ENCODE measurements at regions not wholly inside any gene's neighbourhood (a gene's known extent, or its start where the extent isn't known, plus 50 kb on each side); places are given as distances from the start of the nearest gene placed in this dataset.

GRCh38 chr10:31611161-31611560 is 292.1 kb downstream of the ZEB1 start:
- TF ChIP-seq, protein P1, sequence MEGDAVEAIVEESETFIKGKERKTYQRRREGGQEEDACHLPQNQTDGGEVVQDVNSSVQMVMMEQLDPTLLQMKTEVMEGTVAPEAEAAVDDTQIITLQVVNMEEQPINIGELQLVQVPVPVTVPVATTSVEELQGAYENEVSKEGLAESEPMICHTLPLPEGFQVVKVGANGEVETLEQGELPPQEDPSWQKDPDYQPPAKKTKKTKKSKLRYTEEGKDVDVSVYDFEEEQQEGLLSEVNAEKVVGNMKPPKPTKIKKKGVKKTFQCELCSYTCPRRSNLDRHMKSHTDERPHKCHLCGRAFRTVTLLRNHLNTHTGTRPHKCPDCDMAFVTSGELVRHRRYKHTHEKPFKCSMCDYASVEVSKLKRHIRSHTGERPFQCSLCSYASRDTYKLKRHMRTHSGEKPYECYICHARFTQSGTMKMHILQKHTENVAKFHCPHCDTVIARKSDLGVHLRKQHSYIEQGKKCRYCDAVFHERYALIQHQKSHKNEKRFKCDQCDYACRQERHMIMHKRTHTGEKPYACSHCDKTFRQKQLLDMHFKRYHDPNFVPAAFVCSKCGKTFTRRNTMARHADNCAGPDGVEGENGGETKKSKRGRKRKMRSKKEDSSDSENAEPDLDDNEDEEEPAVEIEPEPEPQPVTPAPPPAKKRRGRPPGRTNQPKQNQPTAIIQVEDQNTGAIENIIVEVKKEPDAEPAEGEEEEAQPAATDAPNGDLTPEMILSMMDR (conservative IDR thresholded peaks at IDR 0.05; ENCODE audit: low read depth, low read length): no peak
- TF ChIP-seq RAD21 (IDR thresholded peaks at IDR 0.05; ENCODE audit: low read length): no peak
- TF ChIP-seq, protein P2, sequence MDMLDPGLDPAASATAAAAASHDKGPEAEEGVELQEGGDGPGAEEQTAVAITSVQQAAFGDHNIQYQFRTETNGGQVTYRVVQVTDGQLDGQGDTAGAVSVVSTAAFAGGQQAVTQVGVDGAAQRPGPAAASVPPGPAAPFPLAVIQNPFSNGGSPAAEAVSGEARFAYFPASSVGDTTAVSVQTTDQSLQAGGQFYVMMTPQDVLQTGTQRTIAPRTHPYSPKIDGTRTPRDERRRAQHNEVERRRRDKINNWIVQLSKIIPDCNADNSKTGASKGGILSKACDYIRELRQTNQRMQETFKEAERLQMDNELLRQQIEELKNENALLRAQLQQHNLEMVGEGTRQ (IDR thresholded peaks at IDR 0.05; ENCODE audit: low read depth, low read length): no peak
- TF ChIP-seq POLR2A (IDR thresholded peaks at IDR 0.05; ENCODE audit: low read depth, low read length): no peak
- TF ChIP-seq RFX5 (IDR thresholded peaks at IDR 0.05; ENCODE audit: low read depth, low read length): no peak
- no peak for TF ChIP-seq CEBPB (IDR thresholded peaks at IDR 0.05; ENCODE audit: low read depth, low read length)
- TF ChIP-seq CHD1 (IDR thresholded peaks at IDR 0.05; ENCODE audit: low read depth, low read length): no peak
- no peak for TF ChIP-seq FOS (IDR thresholded peaks at IDR 0.05; ENCODE audit: low read depth, low read length)
- no peak for TF ChIP-seq BHLHE40 (IDR thresholded peaks at IDR 0.05; ENCODE audit: low read depth, low read length)
